ENCODE measurements at regions not wholly inside any gene's neighbourhood (a gene's known extent, or its start where the extent isn't known, plus 50 kb on each side); places are given as distances from the start of the nearest gene placed in this dataset.
A peak's percentile ranks its signal among the peaks of the same experiment; 100 is the strongest.

DNA sequence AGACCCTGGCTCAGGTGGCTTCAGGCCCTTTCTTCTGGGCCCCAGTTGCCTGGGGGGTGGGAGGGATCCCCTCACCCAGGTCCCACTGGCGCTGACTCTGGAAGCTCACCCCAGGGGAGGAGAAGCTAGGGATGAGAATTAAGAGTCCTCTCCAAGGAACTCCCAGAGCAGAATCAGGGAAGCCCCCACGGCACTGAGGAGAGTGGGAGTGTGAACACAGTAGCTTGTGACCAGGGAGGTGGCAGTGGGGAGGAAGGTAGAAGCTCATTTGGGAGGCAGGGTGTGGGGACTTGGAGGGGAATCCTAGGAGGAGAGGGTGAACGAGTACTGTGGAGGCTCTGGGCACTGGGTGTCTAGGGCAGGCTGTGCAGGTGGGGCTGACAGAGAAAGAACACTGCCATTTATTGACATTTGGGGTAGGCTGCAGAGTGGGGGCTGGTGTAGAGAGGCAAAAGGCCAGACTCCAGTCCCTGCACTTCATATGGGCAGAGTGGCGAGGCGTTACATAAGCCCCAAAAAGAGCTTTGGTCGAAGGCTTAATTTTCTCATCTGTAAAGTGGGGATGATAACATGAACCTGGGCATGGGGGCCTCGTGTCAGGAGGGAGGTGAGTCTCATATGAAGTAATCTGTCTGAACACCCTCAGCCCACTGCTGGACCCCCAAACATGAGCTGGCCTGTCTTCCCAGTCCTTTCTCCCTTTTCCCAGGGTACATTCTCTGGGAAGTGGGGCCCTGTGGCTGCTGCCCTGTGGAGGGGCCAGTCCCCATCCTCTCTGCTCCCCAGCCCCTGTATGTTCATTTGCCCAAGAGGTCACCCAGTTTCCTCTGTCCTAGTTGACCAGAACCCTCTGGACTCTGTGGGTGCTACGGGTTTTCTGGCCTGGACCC lies 80.5 kb downstream of the VEGFA start:
- TF ChIP-seq, protein P1, sequence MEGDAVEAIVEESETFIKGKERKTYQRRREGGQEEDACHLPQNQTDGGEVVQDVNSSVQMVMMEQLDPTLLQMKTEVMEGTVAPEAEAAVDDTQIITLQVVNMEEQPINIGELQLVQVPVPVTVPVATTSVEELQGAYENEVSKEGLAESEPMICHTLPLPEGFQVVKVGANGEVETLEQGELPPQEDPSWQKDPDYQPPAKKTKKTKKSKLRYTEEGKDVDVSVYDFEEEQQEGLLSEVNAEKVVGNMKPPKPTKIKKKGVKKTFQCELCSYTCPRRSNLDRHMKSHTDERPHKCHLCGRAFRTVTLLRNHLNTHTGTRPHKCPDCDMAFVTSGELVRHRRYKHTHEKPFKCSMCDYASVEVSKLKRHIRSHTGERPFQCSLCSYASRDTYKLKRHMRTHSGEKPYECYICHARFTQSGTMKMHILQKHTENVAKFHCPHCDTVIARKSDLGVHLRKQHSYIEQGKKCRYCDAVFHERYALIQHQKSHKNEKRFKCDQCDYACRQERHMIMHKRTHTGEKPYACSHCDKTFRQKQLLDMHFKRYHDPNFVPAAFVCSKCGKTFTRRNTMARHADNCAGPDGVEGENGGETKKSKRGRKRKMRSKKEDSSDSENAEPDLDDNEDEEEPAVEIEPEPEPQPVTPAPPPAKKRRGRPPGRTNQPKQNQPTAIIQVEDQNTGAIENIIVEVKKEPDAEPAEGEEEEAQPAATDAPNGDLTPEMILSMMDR (IDR thresholded peaks at IDR 0.05), result no peak
- Histone ChIP-seq H3K9ac (ENCODE audit: insufficient read depth, low read length, poor library complexity, severe bottlenecking) (no peak overlapping the region), H3K9me3 (replicated peaks in 1 of 2; ENCODE audit: control insufficient read depth in 1 of 2, insufficient read depth in 1 of 2, low read length in 2 of 2) (no peaks in the 10 kb centered on the region), H3K27ac (ENCODE audit: low read depth in 1 of 2, low read length in 2 of 2) (no peak overlapping the region), H3K27me3 (ENCODE audit: control insufficient read depth in 2 of 2, insufficient read depth in 2 of 2, low read length in 2 of 2) (no peaks in the 10 kb centered on the region), H3K4me1 (ENCODE audit: control insufficient read depth in 1 of 2, insufficient read depth in 2 of 2, low read length in 2 of 2) (no peaks in the 10 kb centered on the region), H3K79me2 (ENCODE audit: insufficient read depth, low read length) (no peaks in the 10 kb centered on the region), H3K4me3 (replicated peaks in 1 of 3; ENCODE audit: low read depth in 2 of 3, low read length in 3 of 3) (no peak overlapping the region), H2AFZ (ENCODE audit: insufficient read depth, low read depth, low read length, poor library complexity, severe bottlenecking) (no peak overlapping the region), H3K4me2 (replicated peaks; ENCODE audit: extremely low read depth, low read length, poor library complexity, severe bottlenecking) (no peak overlapping the region), H3K36me3 (replicated peaks in 1 of 2; ENCODE audit: control insufficient read depth in 1 of 2, insufficient read depth in 2 of 2, low read length in 2 of 2) (no peaks in the 10 kb centered on the region), H4K20me1 (ENCODE audit: insufficient read depth, low read length) (no peaks in the 10 kb centered on the region)
- intact Hi-C loops (cut with micrococcal nuclease), result no loop called here
- Mint-ChIP-seq H3K4me1 (peaks cover 8% of the 10 kb centered on the region), H3K27ac (peak overlapping the region in 1 of 7 donors; percentile 23), H3K4me3 (no peak overlapping the region), H3K36me3 (no peaks in the 10 kb centered on the region), H3K9me3 (no peaks in the 10 kb centered on the region), H3K27me3 (ENCODE audit: low read depth in 3 of 3) (peaks cover 3 to 4% (median 4%) of the 10 kb centered on the region in 3 donors)
- 100% methylated on average over 3 of the region's 8 CpGs for WGBS (ENCODE audit: insufficient coverage)
- DNase-seq, result no peak

DNA sequence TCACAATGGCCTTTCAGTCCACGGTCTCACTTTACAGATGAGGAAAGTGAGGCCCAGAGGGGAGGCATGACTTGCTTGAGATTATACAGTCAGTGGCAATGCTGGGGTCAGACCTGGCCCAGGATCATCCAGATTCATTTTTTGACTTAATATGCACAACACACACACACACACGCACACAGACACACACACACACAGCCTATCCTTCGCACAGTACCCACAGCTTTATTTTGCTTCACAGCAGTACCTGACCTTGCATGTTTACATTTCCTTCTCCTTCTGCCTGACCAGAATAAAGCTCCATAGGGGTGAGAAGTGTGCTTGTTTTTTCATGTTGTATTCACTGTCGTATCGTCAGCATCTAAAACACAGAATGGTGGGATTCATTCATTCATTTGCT lies 79.8 kb downstream of the VEGFA start:
- H3K4me3 Mint-ChIP-seq, result no peak overlapping the region
- Histone ChIP-seq H3K4me3 (replicated peaks in 1 of 3; ENCODE audit: low read depth in 2 of 3, low read length in 3 of 3) (no peak overlapping the region), H4K20me1 (ENCODE audit: insufficient read depth, low read length) (no peaks in the 10 kb centered on the region), H3K9me3 (replicated peaks in 1 of 2; ENCODE audit: control insufficient read depth in 1 of 2, insufficient read depth in 1 of 2, low read length in 2 of 2) (no peaks in the 10 kb centered on the region), H3K9ac (ENCODE audit: insufficient read depth, low read length, poor library complexity, severe bottlenecking) (no peak overlapping the region), H3K27me3 (ENCODE audit: control insufficient read depth in 2 of 2, insufficient read depth in 2 of 2, low read length in 2 of 2) (no peaks in the 10 kb centered on the region), H3K4me2 (replicated peaks; ENCODE audit: extremely low read depth, low read length, poor library complexity, severe bottlenecking) (no peak overlapping the region), H3K79me2 (ENCODE audit: insufficient read depth, low read length) (no peaks in the 10 kb centered on the region), H3K36me3 (replicated peaks in 1 of 2; ENCODE audit: control insufficient read depth in 1 of 2, insufficient read depth in 2 of 2, low read length in 2 of 2) (no peaks in the 10 kb centered on the region), H3K4me1 (ENCODE audit: control insufficient read depth in 1 of 2, insufficient read depth in 2 of 2, low read length in 2 of 2) (no peaks in the 10 kb centered on the region), H2AFZ (ENCODE audit: insufficient read depth, low read depth, low read length, poor library complexity, severe bottlenecking) (no peak overlapping the region), H3K27ac (ENCODE audit: low read depth in 1 of 2, low read length in 2 of 2) (no peak overlapping the region)
- no peaks in the 10 kb centered on the region for H3K36me3 Mint-ChIP-seq
- WGBS (ENCODE audit: insufficient coverage), result 100% methylated on average over 2 of the region's 5 CpGs
- H3K27ac Mint-ChIP-seq, result no peak overlapping the region
- no peak for DNase-seq
- intact Hi-C loops (cut with micrococcal nuclease), result no loop called here
- TF ChIP-seq, protein P1 (IDR thresholded peaks at IDR 0.05), result no peak
- peaks cover 2 to 7% (median 3%) of the 10 kb centered on the region in 3 donors for H3K27me3 Mint-ChIP-seq (ENCODE audit: low read depth in 3 of 3)
- H3K4me1 Mint-ChIP-seq, result peaks cover 8% of the 10 kb centered on the region
- H3K9me3 Mint-ChIP-seq, result no peaks in the 10 kb centered on the region

All from CD14-positive monocyte (primary cell).